ENCODE measurements at regions not wholly inside any gene's neighbourhood (a gene's known extent, or its start where the extent isn't known, plus 50 kb on each side); places are given as distances from the start of the nearest gene placed in this dataset.

DNA sequence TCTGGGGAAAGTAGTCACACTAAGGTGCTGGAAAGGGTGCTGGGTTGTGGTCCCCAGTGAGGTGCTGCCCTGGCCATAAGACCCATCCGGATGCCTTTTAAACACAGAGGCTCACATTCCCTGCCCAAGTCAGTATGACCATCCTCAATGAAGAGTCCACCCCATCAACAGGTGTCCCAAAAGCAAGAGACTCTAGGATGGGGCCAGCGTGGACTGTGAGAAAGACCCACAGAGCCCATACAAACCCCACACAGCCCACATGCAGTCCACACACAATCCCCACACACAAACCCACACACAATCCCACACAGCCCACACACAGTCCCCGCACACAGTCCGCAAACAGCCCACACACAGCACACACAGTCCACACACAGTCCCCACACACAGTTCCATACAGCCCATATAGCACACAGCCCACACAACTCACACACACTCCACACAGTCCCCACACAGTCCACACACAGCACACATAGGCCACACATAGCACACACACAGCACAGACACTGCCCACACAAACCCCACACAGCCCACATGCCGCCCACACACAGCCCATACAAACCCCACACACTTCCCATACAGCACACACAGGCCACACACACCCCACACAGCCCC is 241.4 kb upstream of the SALL3 start:
- Histone ChIP-seq H3K4me3 (no peak overlapping the region), H3K36me3 (ENCODE audit: low read depth, missing control alignments) (no peaks in the 10 kb centered on the region), H3K9me3 (no peaks in the 10 kb centered on the region), H3K27me3 (no peaks in the 10 kb centered on the region), H3K27ac (no peak overlapping the region), H3K4me1 (no peaks in the 10 kb centered on the region)
- 87 to 97% methylated on average over 5 of the region's 5 CpGs for WGBS, 2 donors
- intact Hi-C loops (cut with DNase I; ENCODE audit: low total_unique reads): no loop called here
- no peak for DNase-seq
- no peak for TF ChIP-seq POLR2A (IDR thresholded peaks at IDR 0.05)
- TF ChIP-seq, protein P1, sequence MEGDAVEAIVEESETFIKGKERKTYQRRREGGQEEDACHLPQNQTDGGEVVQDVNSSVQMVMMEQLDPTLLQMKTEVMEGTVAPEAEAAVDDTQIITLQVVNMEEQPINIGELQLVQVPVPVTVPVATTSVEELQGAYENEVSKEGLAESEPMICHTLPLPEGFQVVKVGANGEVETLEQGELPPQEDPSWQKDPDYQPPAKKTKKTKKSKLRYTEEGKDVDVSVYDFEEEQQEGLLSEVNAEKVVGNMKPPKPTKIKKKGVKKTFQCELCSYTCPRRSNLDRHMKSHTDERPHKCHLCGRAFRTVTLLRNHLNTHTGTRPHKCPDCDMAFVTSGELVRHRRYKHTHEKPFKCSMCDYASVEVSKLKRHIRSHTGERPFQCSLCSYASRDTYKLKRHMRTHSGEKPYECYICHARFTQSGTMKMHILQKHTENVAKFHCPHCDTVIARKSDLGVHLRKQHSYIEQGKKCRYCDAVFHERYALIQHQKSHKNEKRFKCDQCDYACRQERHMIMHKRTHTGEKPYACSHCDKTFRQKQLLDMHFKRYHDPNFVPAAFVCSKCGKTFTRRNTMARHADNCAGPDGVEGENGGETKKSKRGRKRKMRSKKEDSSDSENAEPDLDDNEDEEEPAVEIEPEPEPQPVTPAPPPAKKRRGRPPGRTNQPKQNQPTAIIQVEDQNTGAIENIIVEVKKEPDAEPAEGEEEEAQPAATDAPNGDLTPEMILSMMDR (IDR thresholded peaks at IDR 0.05): no peak

DNA sequence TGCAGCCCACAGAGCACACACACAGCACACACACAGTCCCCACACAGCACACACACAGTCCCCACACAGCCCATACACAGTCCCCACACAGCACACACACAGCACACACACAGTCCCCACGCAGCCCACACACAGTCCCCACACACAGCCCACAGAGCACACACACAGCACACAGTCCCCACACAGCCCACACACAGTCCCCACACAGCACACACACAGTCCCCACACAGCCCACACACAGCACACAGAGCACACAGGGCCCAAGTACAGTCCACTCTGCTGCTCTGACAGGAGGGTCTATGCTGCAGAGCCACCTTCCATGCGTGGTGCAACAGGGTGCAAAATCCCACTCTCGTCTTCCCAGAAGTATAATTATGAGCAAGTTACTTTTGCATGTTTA is 240.5 kb upstream of the SALL3 start:
- Histone ChIP-seq H3K36me3 (ENCODE audit: low read depth, missing control alignments) (no peaks in the 10 kb centered on the region), H3K4me3 (no peak overlapping the region), H3K27ac (no peak overlapping the region), H3K9me3 (no peaks in the 10 kb centered on the region), H3K27me3 (no peaks in the 10 kb centered on the region), H3K4me1 (no peaks in the 10 kb centered on the region)
- 96% methylated on average over 3 of the region's 3 CpGs for WGBS, 2 donors
- intact Hi-C loops (cut with DNase I; ENCODE audit: low total_unique reads): no loop called here
- TF ChIP-seq, protein P1 (IDR thresholded peaks at IDR 0.05): no peak
- no peak for TF ChIP-seq POLR2A (IDR thresholded peaks at IDR 0.05)
- DNase-seq: no peak

DNA sequence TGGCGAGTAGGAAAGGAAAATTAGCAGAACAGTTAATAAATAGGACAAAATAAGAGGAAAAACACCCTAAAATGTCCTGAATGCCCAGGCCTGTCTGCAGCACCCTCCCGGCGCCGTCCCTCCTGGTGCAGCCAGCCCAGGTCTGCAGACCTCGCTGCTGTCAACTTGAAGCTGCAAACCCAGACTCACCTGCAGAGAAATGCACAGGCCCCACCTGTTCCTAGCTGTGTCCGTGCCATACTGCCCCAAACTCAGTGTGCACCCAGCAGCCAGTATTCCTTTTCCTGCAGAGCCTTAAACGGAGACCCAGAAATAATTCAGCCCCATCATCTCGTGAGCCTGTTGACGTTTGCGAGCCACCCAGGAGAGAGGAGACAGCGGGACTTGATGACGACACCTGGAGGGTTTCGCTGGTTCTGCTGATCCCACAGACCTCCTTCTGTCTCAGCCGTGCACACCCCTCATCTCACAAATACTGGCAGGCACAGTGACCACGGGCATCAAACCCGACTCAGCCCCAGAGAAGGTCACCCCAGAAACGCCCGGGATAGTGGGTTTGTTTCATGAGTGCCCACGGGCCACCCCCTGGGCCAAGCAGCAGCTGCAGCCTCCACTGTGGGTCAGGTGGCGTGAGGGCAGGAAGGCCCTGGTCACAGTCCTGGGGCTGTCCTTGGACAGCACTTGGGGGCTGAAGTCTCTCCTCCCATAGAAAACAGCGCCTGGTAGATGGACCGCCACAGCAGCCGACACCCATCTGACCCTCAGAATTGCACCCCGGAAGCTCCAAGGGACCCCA is 239.5 kb upstream of the SALL3 start:
- no peaks in the 10 kb centered on the region for H3K9me3 ChIP-seq
- H3K4me1 ChIP-seq: no peaks in the 10 kb centered on the region
- no peak overlapping the region for H3K4me3 ChIP-seq
- no peaks in the 10 kb centered on the region for H3K36me3 ChIP-seq (ENCODE audit: low read depth, missing control alignments)
- 89 to 91% methylated on average over 24 of the region's 24 CpGs for WGBS, 2 donors
- intact Hi-C loops (cut with DNase I; ENCODE audit: low total_unique reads): no loop called here
- no peak overlapping the region for H3K27ac ChIP-seq
- H3K27me3 ChIP-seq: no peaks in the 10 kb centered on the region
- DNase-seq: no peak
- TF ChIP-seq POLR2A (IDR thresholded peaks at IDR 0.05): no peak
- TF ChIP-seq, protein P1 (IDR thresholded peaks at IDR 0.05): no peak

DNA sequence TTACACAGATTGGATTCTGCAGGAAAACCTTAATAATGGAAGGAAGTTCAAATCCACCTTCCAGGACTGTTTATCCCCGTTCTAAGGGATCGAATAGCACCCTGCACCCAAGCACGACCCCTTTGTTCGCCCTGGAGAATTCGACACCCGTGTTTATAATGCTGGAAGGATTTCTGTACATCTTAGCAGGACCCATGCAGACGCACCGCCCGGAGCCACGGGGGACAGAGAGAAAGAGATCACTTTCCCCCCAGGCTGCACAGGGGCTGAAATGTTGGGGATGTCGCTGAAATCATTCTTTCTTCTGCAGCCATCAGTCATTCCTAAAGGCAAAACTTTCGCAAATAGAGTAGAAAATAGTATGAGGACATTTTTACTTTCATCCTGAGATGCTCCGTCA is 238.7 kb upstream of the SALL3 start:
- Histone ChIP-seq H3K36me3 (ENCODE audit: low read depth, missing control alignments) (no peaks in the 10 kb centered on the region), H3K9me3 (no peaks in the 10 kb centered on the region), H3K4me1 (no peaks in the 10 kb centered on the region), H3K27me3 (no peaks in the 10 kb centered on the region), H3K27ac (no peak overlapping the region), H3K4me3 (no peak overlapping the region)
- WGBS, 2 donors: 83 to 89% methylated on average over 13 of the region's 13 CpGs
- TF ChIP-seq POLR2A (IDR thresholded peaks at IDR 0.05): no peak
- TF ChIP-seq, protein P1 (IDR thresholded peaks at IDR 0.05): no peak
- intact Hi-C loops (cut with DNase I; ENCODE audit: low total_unique reads): no loop called here
- no peak for DNase-seq
